Amygdala (tissue), 56 donors: ENCODE measurements at regions not wholly inside any gene's neighbourhood (a gene's known extent, or its start where the extent isn't known, plus 50 kb on each side); places are given as distances from the start of the nearest gene placed in this dataset.
A peak's percentile ranks its signal among the peaks of the same experiment; 100 is the strongest.

Experiments
- DNase-seq, 56 donors: peaks; one replicate each; lab custom pipeline; 2025; lab: John Stamatoyannopoulos, UW

- peak in 2 of 56 donors; percentile 21 to 30 for DNase-seq
Measured at GRCh38 chr2:239519089-239519920, 118.5 kb upstream of the HDAC4 start.

- DNase-seq = no peak
Measured at GRCh38 chr2:239518286-239519088, 117.7 kb upstream of the HDAC4 start.

GRCh38 chr2:239517686-239518085 lies 116.9 kb upstream of the HDAC4 start:
- no peak for DNase-seq

- DNase-seq = no peak
Measured at GRCh38 chr2:239516954-239517305, 116.1 kb upstream of the HDAC4 start.

- DNase-seq = no peak
Measured at GRCh38 chr2:239516286-239516953, 115.6 kb upstream of the HDAC4 start.

GRCh38 chr2:239514754-239515530 lies 114.1 kb upstream of the HDAC4 start:
- DNase-seq = no peak

- no peak for DNase-seq
Measured at GRCh38 chr2:239512054-239512453, 111.2 kb upstream of the HDAC4 start.

GRCh38 chr2:239509373-239510143 lies 108.7 kb upstream of the HDAC4 start:
- no peak for DNase-seq

- DNase-seq = no peak
Measured at GRCh38 chr2:239508261-239508660, 107.4 kb upstream of the HDAC4 start.

GRCh38 chr2:239507576-239508258 lies 106.9 kb upstream of the HDAC4 start:
- no peak for DNase-seq

DNA sequence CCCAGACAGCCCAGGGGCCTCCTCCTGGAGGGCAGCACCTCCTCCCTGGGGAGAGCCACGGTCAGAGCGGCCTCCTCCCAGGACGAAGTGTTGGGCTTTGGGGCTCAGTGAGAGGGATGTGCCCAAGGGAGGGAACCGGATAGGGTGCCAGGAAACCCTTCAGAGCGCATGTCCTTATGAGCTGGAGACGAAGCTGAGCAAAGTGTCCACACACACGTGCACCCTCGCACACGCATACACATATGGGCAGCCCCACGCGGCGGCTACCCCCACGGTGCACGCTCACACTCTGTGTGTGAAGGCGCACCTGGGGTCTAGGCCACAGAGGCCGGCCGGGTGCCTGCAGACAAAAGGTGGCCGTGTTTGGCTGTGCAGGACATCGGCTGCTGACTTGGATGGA lies 106.1 kb upstream of the HDAC4 start:
- no peak for DNase-seq

DNA sequence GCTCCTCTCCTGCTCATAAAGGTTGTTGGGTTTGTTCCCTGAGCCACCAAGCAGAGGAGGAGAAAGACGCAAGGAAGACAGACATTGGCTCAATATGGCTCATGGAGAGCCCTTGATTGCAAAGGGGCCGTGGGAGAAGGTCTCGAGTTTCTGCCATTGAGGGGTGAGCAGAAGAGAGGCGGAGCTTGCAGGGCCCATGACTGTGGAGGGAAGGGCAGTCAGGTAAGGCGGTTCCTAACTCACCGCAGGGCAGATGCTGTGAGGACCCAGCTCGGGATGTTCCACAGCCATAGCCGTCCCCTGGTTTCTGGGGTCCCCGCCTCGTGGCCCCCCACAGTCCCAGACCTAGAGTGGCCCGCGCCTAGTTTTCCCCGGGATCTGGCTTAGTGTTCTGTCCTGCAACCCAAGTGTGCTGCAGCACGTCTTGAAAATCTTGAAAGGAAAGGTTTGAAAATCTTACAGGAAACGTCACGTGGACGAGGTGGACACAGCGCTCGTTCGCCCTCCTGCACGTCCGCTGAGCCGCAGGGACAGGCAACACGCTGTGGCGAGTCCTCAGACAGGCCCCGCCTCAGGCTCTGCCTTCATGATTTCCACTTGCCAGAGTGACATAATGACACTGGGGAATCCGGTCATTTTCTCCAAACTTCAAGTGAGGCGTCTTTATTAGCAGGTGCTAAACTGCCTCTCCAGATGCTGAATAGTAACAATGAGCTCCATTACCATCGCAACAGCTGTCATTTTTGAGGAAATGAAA lies 105.5 kb upstream of the HDAC4 start:
- no peak for DNase-seq

GRCh38 chr2:239504643-239505235 lies 103.9 kb upstream of the HDAC4 start:
- no peak for DNase-seq

- no peak for DNase-seq
Measured at GRCh38 chr2:239502430-239503186, 101.8 kb upstream of the HDAC4 start.

GRCh38 chr2:239500574-239501550 lies 100.0 kb upstream of the HDAC4 start:
- DNase-seq = no peak
